HG03060 (cell line): ENCODE measurements at regions not wholly inside any gene's neighbourhood (a gene's known extent, or its start where the extent isn't known, plus 50 kb on each side); places are given as distances from the start of the nearest gene placed in this dataset.
"Not testable (repeated sequence)": the region's sequence is repeated elsewhere in the genome, so short reads cannot be mapped to it uniquely, and the experiment has no call there.

Source experiments
- ATAC-seq: cut with Tn5 transposase; IDR thresholded peaks from one replicate; pipeline ENCODE4 v1.9.1; 2021; ENCODE audit warnings: low read depth, moderate number of reproducible peaks; ENCODE audit not compliant: unreplicated experiment

GRCh38 chr10:109809954-109810353 lies 113.4 kb downstream of the XPNPEP1 start:
- not testable (repeated sequence) for ATAC-seq

- not testable (repeated sequence) for ATAC-seq
Measured at GRCh38 chr10:109801191-109801590, 122.1 kb downstream of the XPNPEP1 start.

- no peak for ATAC-seq
Measured at GRCh38 chr10:109790647-109791046, 132.7 kb downstream of the XPNPEP1 start.

GRCh38 chr10:109784236-109784635 lies 139.1 kb downstream of the XPNPEP1 start:
- no peak for ATAC-seq

GRCh38 chr10:109783286-109783685 lies 140.0 kb downstream of the XPNPEP1 start:
- no peak for ATAC-seq

GRCh38 chr10:109780997-109781396 lies 142.3 kb downstream of the XPNPEP1 start:
- no peak for ATAC-seq

GRCh38 chr10:109778993-109779392 lies 144.3 kb downstream of the XPNPEP1 start:
- ATAC-seq, result no peak

- ATAC-seq, result no peak
Measured at GRCh38 chr10:109774121-109774440, 149.2 kb downstream of the XPNPEP1 start.

- no peak for ATAC-seq
Measured at GRCh38 chr10:109773288-109774120, 149.8 kb downstream of the XPNPEP1 start.

GRCh38 chr10:109770663-109771062 lies 152.6 kb downstream of the XPNPEP1 start:
- no peak for ATAC-seq

GRCh38 chr10:109769966-109770365 lies 153.3 kb downstream of the XPNPEP1 start:
- ATAC-seq, result no peak

GRCh38 chr10:109765838-109766237 lies 157.5 kb downstream of the XPNPEP1 start:
- no peak for ATAC-seq

GRCh38 chr10:109762555-109762954 lies 160.8 kb downstream of the XPNPEP1 start:
- ATAC-seq, result no peak

- ATAC-seq, result not testable (repeated sequence)
Measured at GRCh38 chr10:109757670-109758069, 165.6 kb downstream of the XPNPEP1 start.

GRCh38 chr10:109746861-109747260 lies 176.4 kb downstream of the XPNPEP1 start:
- no peak for ATAC-seq

- ATAC-seq, result no peak
Measured at GRCh38 chr10:109744020-109744419, 179.3 kb downstream of the XPNPEP1 start.

GRCh38 chr10:109743574-109743973 lies 179.7 kb downstream of the XPNPEP1 start:
- ATAC-seq, result no peak

GRCh38 chr10:109743146-109743545 lies 180.2 kb downstream of the XPNPEP1 start:
- no peak for ATAC-seq

- no peak for ATAC-seq
Measured at GRCh38 chr10:109741712-109742111, 181.6 kb downstream of the XPNPEP1 start.

GRCh38 chr10:109740436-109740835 lies 182.9 kb downstream of the XPNPEP1 start:
- ATAC-seq, result no peak

GRCh38 chr10:109737626-109738025 lies 185.7 kb downstream of the XPNPEP1 start:
- ATAC-seq, result no peak

GRCh38 chr10:109737009-109737408 lies 186.3 kb downstream of the XPNPEP1 start:
- ATAC-seq, result no peak

- no peak for ATAC-seq
Measured at GRCh38 chr10:109735776-109736175, 187.5 kb downstream of the XPNPEP1 start.
